Renal pelvis (tissue), 1 donor: ENCODE measurements at regions not wholly inside any gene's neighbourhood (a gene's known extent, or its start where the extent isn't known, plus 50 kb on each side); places are given as distances from the start of the nearest gene placed in this dataset.
A peak's percentile ranks its signal among the peaks of the same experiment; 100 is the strongest.

Experiments used
- DNase-seq: peaks from one replicate; pipeline ENCODE4 v3.0.0-alpha.2; 2013

GRCh38 chr9:20291201-20291600 lies 331.1 kb downstream of the MLLT3 start:
- no peak for DNase-seq

GRCh38 chr9:20290257-20290656 lies 332.0 kb downstream of the MLLT3 start:
- DNase-seq = no peak

GRCh38 chr9:20289423-20290010 lies 332.8 kb downstream of the MLLT3 start:
- no peak for DNase-seq

GRCh38 chr9:20286969-20287368 lies 335.3 kb downstream of the MLLT3 start:
- no peak for DNase-seq

- DNase-seq = no peak
Measured at GRCh38 chr9:20286154-20286700, 336.1 kb downstream of the MLLT3 start.

- no peak for DNase-seq
Measured at GRCh38 chr9:20284601-20285289, 337.6 kb downstream of the MLLT3 start.

- no peak for DNase-seq
Measured at GRCh38 chr9:20280330-20280729, 342.0 kb downstream of the MLLT3 start.

GRCh38 chr9:20276762-20277161 lies 345.5 kb downstream of the MLLT3 start:
- DNase-seq = no peak

- DNase-seq = no peak
Measured at GRCh38 chr9:20271723-20272122, 350.6 kb downstream of the MLLT3 start.

- peak; percentile 73 for DNase-seq
Measured at GRCh38 chr9:20271096-20271495, 351.2 kb downstream of the MLLT3 start.

- no peak for DNase-seq
Measured at GRCh38 chr9:20270161-20270560, 352.1 kb downstream of the MLLT3 start.

- DNase-seq = no peak
Measured at GRCh38 chr9:20269620-20270019, 352.7 kb downstream of the MLLT3 start.

- DNase-seq = no peak
Measured at GRCh38 chr9:20264896-20265295, 357.4 kb downstream of the MLLT3 start.

- no peak for DNase-seq
Measured at GRCh38 chr9:20262611-20263010, 359.7 kb downstream of the MLLT3 start.

GRCh38 chr9:20256284-20256948 lies 365.9 kb downstream of the MLLT3 start:
- DNase-seq = no peak

- DNase-seq = no peak
Measured at GRCh38 chr9:20255052-20255451, 367.2 kb downstream of the MLLT3 start.

GRCh38 chr9:20253635-20254034 lies 368.7 kb downstream of the MLLT3 start:
- DNase-seq = no peak

GRCh38 chr9:20252778-20253177 lies 369.5 kb downstream of the MLLT3 start:
- DNase-seq = no peak

GRCh38 chr9:20250791-20251190 lies 371.5 kb downstream of the MLLT3 start:
- DNase-seq = no peak

- DNase-seq = no peak
Measured at GRCh38 chr9:20244271-20244670, 378.0 kb downstream of the MLLT3 start.

- DNase-seq = no peak
Measured at GRCh38 chr9:20243841-20244240, 378.5 kb downstream of the MLLT3 start.

- no peak for DNase-seq
Measured at GRCh38 chr9:20242510-20243189, 379.6 kb downstream of the MLLT3 start.

- no peak for DNase-seq
Measured at GRCh38 chr9:20240498-20240897, 381.8 kb downstream of the MLLT3 start.
